ENCODE measurements at regions not wholly inside any gene's neighbourhood (a gene's known extent, or its start where the extent isn't known, plus 50 kb on each side); places are given as distances from the start of the nearest gene placed in this dataset.

DNA sequence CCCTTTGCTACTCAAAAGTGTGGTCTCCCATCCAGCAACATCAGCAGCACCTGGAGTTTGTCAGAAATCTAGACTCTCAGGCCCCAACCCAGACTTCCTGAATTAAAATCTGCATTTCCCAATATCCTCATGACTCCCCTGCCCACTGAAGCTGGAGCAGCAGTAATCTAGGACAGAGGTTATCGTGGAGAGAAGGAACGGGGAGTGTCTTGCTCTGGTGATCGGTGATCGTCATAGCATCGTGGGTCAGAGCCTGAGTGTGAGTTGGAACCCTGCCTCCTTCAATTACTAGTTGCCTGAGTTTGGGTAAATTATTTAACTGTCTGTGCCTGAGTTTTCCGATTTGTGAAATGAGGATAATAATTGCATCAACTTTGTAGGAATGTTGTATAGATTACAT, 217.3 kb upstream of the ATP5MC3 start:
- Mint-ChIP-seq H3K27me3 (ENCODE audit: low read depth) (no peaks in the 10 kb centered on the region), H3K4me1 (ENCODE audit: low read depth) (no peaks in the 10 kb centered on the region), H3K4me3 (no peak overlapping the region), H3K36me3 (ENCODE audit: insufficient read depth) (no peaks in the 10 kb centered on the region), H3K9me3 (no peaks in the 10 kb centered on the region)
- no peak for DNase-seq
- ATAC-seq: no peak

DNA sequence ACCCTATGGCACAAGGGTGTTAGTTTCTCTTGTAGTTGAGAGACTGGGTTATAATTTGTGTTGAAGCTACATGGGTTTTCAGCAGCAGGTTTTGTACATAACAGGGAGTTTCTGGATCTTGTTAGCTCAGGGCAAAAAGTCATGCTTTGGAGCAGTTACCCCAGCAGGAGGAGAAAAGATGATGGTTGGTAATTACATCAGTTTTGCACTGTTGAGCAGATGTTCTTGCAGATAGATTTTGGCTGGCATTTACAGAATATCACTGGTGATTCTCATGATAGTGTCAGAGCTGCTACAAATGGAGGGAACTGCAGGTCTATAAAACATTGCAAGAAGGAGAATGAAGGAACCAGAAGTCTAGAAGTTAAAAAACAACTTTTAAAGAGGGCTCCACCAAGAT, 215.2 kb upstream of the ATP5MC3 start:
- Mint-ChIP-seq H3K9me3 (no peaks in the 10 kb centered on the region), H3K4me1 (ENCODE audit: low read depth) (no peaks in the 10 kb centered on the region), H3K36me3 (ENCODE audit: insufficient read depth) (no peaks in the 10 kb centered on the region), H3K4me3 (no peak overlapping the region), H3K27me3 (ENCODE audit: low read depth) (no peaks in the 10 kb centered on the region)
- ATAC-seq (no peak), DNase-seq (no peak)

GRCh38 chr2:175393851-175394250, 212.3 kb upstream of the ATP5MC3 start:
- ATAC-seq (no peak), DNase-seq (no peak)
- no peaks in the 10 kb centered on the region for H3K4me1 Mint-ChIP-seq (ENCODE audit: low read depth)
- H3K36me3 Mint-ChIP-seq (ENCODE audit: insufficient read depth): no peaks in the 10 kb centered on the region
- H3K4me3 Mint-ChIP-seq: no peak overlapping the region
- H3K27me3 Mint-ChIP-seq (ENCODE audit: low read depth): no peaks in the 10 kb centered on the region
- no peaks in the 10 kb centered on the region for H3K9me3 Mint-ChIP-seq

DNA sequence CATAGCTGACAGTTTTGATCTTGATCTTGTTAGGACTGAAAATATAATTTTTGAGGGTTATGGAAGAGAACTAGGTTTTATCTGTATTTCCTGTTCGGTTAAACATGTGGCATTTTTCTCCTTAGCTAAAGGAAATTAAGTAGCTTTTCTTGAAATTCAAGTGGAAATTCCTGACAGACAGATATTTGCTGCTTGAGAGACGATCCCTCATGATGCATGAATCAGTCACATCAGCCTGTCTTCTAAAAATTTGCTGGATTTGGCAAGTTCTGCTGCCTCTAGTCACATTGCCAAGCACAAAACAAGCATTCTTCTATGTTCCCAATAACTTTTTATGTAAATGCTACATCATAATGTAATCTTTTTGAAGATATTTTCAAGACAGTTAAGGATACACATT, 201.8 kb upstream of the ATP5MC3 start:
- Mint-ChIP-seq H3K9me3 (peaks cover 28% of the 10 kb centered on the region), H3K36me3 (ENCODE audit: insufficient read depth) (no peaks in the 10 kb centered on the region), H3K4me1 (ENCODE audit: low read depth) (no peaks in the 10 kb centered on the region), H3K4me3 (no peak overlapping the region), H3K27me3 (ENCODE audit: low read depth) (peaks cover 7% of the 10 kb centered on the region)
- DNase-seq: no peak
- no peak for ATAC-seq

GRCh38 chr2:175373729-175374128, 192.2 kb upstream of the ATP5MC3 start:
- ATAC-seq (no peak), DNase-seq (no peak)
- Mint-ChIP-seq H3K27me3 (ENCODE audit: low read depth) (peaks cover 5% of the 10 kb centered on the region), H3K4me3 (no peak overlapping the region), H3K4me1 (ENCODE audit: low read depth) (peaks cover 2% of the 10 kb centered on the region), H3K36me3 (ENCODE audit: insufficient read depth) (no peaks in the 10 kb centered on the region), H3K9me3 (no peaks in the 10 kb centered on the region)

GRCh38 chr2:175372704-175373701, 191.5 kb upstream of the ATP5MC3 start:
- DNase-seq (no peak), ATAC-seq (no peak)
- Mint-ChIP-seq H3K4me3 (no peak overlapping the region), H3K36me3 (ENCODE audit: insufficient read depth) (no peaks in the 10 kb centered on the region), H3K9me3 (no peaks in the 10 kb centered on the region), H3K27me3 (ENCODE audit: low read depth) (peaks cover 5% of the 10 kb centered on the region), H3K4me1 (ENCODE audit: low read depth) (peaks cover 2% of the 10 kb centered on the region)

DNA sequence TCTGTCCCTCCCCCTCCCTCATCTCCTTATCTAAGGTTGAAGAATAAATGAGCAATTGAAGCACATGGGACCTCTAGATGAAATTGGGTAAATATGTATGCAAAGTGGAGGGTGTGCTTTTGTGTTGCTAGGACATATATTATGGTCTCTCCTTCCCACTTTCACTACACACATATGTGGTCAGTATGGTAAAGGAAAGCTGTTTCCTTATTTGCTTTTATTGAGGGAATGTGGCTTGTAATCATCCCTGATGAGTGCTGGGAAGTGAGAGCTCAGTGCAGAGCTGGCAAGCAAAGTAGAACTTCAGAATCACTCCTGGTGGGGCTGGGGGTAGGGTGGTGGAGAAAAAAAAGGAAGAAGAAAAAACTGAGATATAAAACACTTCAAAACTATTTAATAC, 189.9 kb upstream of the ATP5MC3 start:
- Mint-ChIP-seq H3K27me3 (ENCODE audit: low read depth) (peaks cover 3% of the 10 kb centered on the region), H3K9me3 (no peaks in the 10 kb centered on the region), H3K4me1 (ENCODE audit: low read depth) (peaks cover 2% of the 10 kb centered on the region), H3K36me3 (ENCODE audit: insufficient read depth) (no peaks in the 10 kb centered on the region), H3K4me3 (no peak overlapping the region)
- no peak for ATAC-seq
- DNase-seq: no peak

DNA sequence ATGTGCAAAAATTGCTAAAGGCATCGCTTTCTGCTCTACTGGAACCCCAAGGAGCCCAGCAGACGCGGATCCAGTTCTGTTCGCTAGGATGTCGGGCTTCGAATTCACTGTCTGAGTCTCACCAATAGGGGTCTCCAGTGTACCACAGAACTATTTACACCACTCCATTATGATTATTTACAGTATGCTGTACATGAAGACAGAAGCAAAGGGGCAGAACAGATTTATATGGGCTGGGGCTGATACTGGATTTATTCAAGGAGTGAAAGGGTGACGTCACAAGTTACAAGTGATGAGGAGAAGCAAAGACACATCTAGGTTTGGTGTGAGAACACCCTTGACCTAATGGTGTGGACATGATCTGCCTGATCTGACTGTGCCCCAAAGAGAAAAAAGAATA, 185.3 kb upstream of the ATP5MC3 start:
- ATAC-seq (peak in 1 of 2 donors; percentile 27), DNase-seq (no peak)
- H3K9me3 Mint-ChIP-seq: no peaks in the 10 kb centered on the region
- no peaks in the 10 kb centered on the region for H3K36me3 Mint-ChIP-seq (ENCODE audit: insufficient read depth)
- H3K27me3 Mint-ChIP-seq (ENCODE audit: low read depth): peaks cover 12% of the 10 kb centered on the region
- H3K4me1 Mint-ChIP-seq (ENCODE audit: low read depth): no peaks in the 10 kb centered on the region
- no peak overlapping the region for H3K4me3 Mint-ChIP-seq

GRCh38 chr2:175363699-175364098, 182.2 kb upstream of the ATP5MC3 start:
- no peak for ATAC-seq
- H3K4me1 Mint-ChIP-seq (ENCODE audit: low read depth): no peaks in the 10 kb centered on the region
- no peaks in the 10 kb centered on the region for H3K9me3 Mint-ChIP-seq
- H3K4me3 Mint-ChIP-seq: no peak overlapping the region
- no peak for DNase-seq
- no peaks in the 10 kb centered on the region for H3K36me3 Mint-ChIP-seq (ENCODE audit: insufficient read depth)
- peaks cover 14% of the 10 kb centered on the region for H3K27me3 Mint-ChIP-seq (ENCODE audit: low read depth)

DNA sequence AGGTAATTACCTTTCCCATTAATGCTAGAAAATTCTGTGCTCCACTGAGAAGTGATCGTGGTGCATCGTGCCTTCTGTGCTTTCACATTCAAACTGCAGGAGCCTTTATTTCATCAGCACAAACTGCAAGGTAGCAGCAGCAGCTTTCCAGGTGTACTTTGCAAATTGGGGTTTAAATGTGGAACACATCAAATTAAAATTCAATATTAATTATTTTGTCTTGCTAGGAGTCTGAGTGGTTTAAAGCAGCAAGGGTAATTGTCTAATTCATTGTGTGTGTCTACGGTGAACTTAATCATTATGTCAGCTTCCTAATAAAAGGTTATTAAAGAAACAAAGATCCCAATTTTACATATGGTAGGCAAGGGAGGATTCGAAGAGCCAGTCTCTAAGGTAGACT, 180.8 kb upstream of the ATP5MC3 start:
- no peak for ATAC-seq
- H3K36me3 Mint-ChIP-seq (ENCODE audit: insufficient read depth): no peaks in the 10 kb centered on the region
- no peaks in the 10 kb centered on the region for H3K9me3 Mint-ChIP-seq

GRCh38 chr2:175359710-175360109, 178.2 kb upstream of the ATP5MC3 start:
- H3K36me3 Mint-ChIP-seq (ENCODE audit: insufficient read depth): no peaks in the 10 kb centered on the region
- no peaks in the 10 kb centered on the region for H3K4me1 Mint-ChIP-seq (ENCODE audit: low read depth)
- ATAC-seq: no peak
- no peak overlapping the region for H3K4me3 Mint-ChIP-seq
- H3K27me3 Mint-ChIP-seq (ENCODE audit: low read depth): peaks cover 10% of the 10 kb centered on the region
- H3K9me3 Mint-ChIP-seq: no peaks in the 10 kb centered on the region
- no peak for DNase-seq

More for the DNA sequence above, 180.8 kb upstream of the ATP5MC3 start:
- Mint-ChIP-seq H3K4me3 (no peak overlapping the region), H3K4me1 (ENCODE audit: low read depth) (no peaks in the 10 kb centered on the region), H3K27me3 (ENCODE audit: low read depth) (peaks cover 14% of the 10 kb centered on the region)
- no peak for DNase-seq

DNA sequence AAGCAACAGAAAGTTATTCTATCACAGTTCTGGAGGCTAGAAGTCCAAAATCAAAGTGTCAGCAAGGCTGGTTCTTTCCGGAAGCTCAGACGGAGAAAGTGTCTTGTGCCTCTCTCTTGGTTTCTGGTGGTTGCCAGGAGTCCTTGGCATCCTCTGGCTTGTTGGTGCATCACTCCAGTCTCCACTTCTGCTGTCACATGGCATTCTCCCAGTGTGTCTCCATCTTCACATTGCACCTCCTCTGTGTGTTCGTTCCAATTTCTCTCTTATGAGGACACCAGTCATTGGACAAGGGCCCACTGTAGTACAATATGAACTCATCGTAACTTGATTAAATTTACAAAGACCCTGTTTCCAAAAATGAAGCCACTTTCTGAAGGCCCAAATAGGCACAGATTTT, 175.4 kb upstream of the ATP5MC3 start:
- no peak for ATAC-seq
- Mint-ChIP-seq H3K27me3 (ENCODE audit: low read depth) (peaks cover 18% of the 10 kb centered on the region), H3K4me1 (ENCODE audit: low read depth) (no peaks in the 10 kb centered on the region), H3K4me3 (no peak overlapping the region), H3K36me3 (ENCODE audit: insufficient read depth) (no peaks in the 10 kb centered on the region), H3K9me3 (no peaks in the 10 kb centered on the region)
- no peak for DNase-seq

DNA sequence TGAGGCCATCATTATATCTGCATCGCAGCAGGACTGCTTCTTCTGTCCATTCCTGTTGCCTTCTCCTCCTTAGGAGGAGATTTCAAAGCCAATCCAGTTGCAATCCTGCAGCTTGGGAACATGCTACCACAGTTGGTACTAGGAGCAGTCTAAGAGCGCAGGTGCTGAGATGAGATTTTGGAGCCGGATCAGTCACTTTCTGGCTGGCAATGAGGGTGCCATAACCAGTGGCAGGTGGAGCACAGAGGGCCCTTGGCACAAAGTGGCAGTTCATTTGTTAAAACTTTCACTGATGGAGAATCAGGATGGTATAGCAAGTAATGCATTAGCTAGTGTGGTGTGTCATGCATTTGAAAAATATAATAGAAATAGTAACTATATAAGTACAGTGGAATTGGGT, 173.7 kb upstream of the ATP5MC3 start:
- H3K4me3 Mint-ChIP-seq: no peak overlapping the region
- DNase-seq: no peak
- no peaks in the 10 kb centered on the region for H3K4me1 Mint-ChIP-seq (ENCODE audit: low read depth)
- no peaks in the 10 kb centered on the region for H3K9me3 Mint-ChIP-seq
- H3K27me3 Mint-ChIP-seq (ENCODE audit: low read depth): peaks cover 20% of the 10 kb centered on the region
- no peaks in the 10 kb centered on the region for H3K36me3 Mint-ChIP-seq (ENCODE audit: insufficient read depth)
- no peak for ATAC-seq

DNA sequence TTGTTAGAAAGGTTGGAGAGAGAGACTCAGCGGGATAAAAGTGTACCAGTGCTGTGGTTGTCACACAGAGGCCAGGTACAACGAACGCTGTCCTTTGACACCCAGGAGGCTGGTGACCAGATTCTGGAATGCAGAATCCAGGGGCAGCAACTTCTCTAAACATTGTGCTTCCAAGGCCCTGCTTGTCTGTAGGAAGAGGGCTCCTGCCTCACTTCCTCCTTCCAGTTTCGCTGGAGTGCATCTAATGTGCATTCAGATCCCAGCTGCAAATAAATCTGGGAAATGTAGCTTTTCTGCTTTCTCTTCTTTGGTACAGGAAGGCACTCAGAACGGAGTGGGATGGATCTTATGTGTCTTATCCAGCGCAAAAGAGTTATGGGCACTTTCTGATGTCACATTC, 171.8 kb upstream of the ATP5MC3 start:
- Mint-ChIP-seq H3K27me3 (ENCODE audit: low read depth) (peaks cover 20% of the 10 kb centered on the region), H3K36me3 (ENCODE audit: insufficient read depth) (no peaks in the 10 kb centered on the region), H3K4me3 (no peak overlapping the region), H3K4me1 (ENCODE audit: low read depth) (no peaks in the 10 kb centered on the region), H3K9me3 (no peaks in the 10 kb centered on the region)
- DNase-seq: no peak
- no peak for ATAC-seq

GRCh38 chr2:175351512-175351911, 170.0 kb upstream of the ATP5MC3 start:
- H3K36me3 Mint-ChIP-seq (ENCODE audit: insufficient read depth): no peaks in the 10 kb centered on the region
- DNase-seq (no peak), ATAC-seq (no peak)
- H3K9me3 Mint-ChIP-seq: no peaks in the 10 kb centered on the region
- H3K4me1 Mint-ChIP-seq (ENCODE audit: low read depth): no peaks in the 10 kb centered on the region
- peaks cover 23% of the 10 kb centered on the region for H3K27me3 Mint-ChIP-seq (ENCODE audit: low read depth)
- no peak overlapping the region for H3K4me3 Mint-ChIP-seq

Measured in activated T-cell treated with anti-CD3 and anti-CD28 coated beads, Interleukin-2, amount 50 U/mL, for 4 hours (primary cell).